ENCODE measurements at regions not wholly inside any gene's neighbourhood (a gene's known extent, or its start where the extent isn't known, plus 50 kb on each side); places are given as distances from the start of the nearest gene placed in this dataset.

GRCh38 chr6:10080561-10080960, 334.3 kb downstream of the TFAP2A start:
- no peak for TF ChIP-seq EZH2 (IDR thresholded peaks at IDR 0.05; ENCODE audit: borderline replicate concordance, low read length)
- no peak for TF ChIP-seq CTCF (conservative IDR thresholded peaks at IDR 0.05 in 1 of 2, IDR thresholded peaks at IDR 0.05 in 1 of 2; ENCODE audit: extremely low read depth in 1 of 2, insufficient read depth in 1 of 2, low read depth in 1 of 2, low read length in 2 of 2)

Measured in mammary epithelial cell (primary cell).